A549 (cell line): ENCODE measurements at regions not wholly inside any gene's neighbourhood (a gene's known extent, or its start where the extent isn't known, plus 50 kb on each side); places are given as distances from the start of the nearest gene placed in this dataset.

ENCODE experiments used
- CTCF ChIP-seq: fragments of >200 bp; sonication (Bioruptor Twin); formaldehyde crosslinking; IDR thresholded peaks from 3 replicates; pipeline ENCODE4 v1.5.1; 2016
- EP300 ChIP-seq, 2 experiments: fragments of >200 bp; sonication (Bioruptor Twin); formaldehyde crosslinking; IDR thresholded peaks; 2 replicates in 1 of 2; 3 replicates in 1 of 2; pipeline ENCODE4 v1.6.1; 2016 to 2017
- HOXA7 ChIP-seq: fragments of 250-450 bp; sonication (Bioruptor Pico); IDR thresholded peaks from 2 replicates; pipeline ENCODE4 v1.5.0; 2020; ENCODE audit warnings: mild to moderate bottlenecking, moderate library complexity
- NPAS2 ChIP-seq: fragments of 250-450 bp; sonication (Bioruptor Pico); IDR thresholded peaks from 2 replicates; pipeline ENCODE4 v1.8.0; 2022; ENCODE audit warnings: mild to moderate bottlenecking, moderate library complexity, borderline replicate concordance
- POLR2A ChIP-seq: IDR thresholded peaks from 2 replicates; pipeline ENCODE4 v1.6.1; 2012; ENCODE audit warnings: mild to moderate bottlenecking, low read length
- TF ChIP-seq, protein P1 (sequence below): fragments of 450-650 bp; IDR thresholded peaks from 2 replicates; pipeline ENCODE4 v1.6.1; 2014; ENCODE audit warnings: antibody characterized with exemption
- TF ChIP-seq, protein P2 (sequence below): IDR thresholded peaks from 2 replicates; pipeline ENCODE4 v1.6.1; 2012

DNA sequence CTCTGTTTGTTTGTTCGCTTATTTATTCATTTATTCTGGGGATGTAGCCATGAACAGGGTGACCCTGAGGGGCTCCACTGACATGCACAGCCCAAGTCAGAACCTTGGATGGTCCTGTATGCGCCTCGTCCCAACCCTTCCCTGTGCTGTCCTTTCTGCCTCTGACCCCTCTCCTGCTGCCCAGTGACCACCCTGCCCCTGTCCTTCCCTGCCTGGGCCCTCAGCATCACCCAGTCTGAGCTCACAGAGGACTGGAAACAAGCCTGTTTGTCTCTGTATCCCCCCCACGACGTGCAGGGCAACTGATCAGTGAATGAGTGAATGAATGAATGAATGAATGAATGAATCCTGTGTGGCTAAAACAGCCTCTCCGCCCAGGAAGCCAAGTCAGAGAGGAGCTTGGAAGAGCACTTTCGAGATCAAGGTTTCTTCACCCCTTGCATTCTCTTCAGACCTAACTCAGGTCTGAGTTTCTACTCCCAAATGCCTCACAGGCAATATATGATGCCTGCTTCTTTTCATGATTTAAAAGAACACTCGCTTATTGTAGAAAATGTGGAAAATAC is 157.7 kb downstream of the SMAD6 start:
- TF ChIP-seq CTCF (no peak), POLR2A (no peak), EP300 (IDR thresholded peaks at IDR 0.05) (no peak), HOXA7 (CRISPR knock-in tag) (no peak), NPAS2 (CRISPR knock-in tag) (no peak)
- TF ChIP-seq, protein P1, sequence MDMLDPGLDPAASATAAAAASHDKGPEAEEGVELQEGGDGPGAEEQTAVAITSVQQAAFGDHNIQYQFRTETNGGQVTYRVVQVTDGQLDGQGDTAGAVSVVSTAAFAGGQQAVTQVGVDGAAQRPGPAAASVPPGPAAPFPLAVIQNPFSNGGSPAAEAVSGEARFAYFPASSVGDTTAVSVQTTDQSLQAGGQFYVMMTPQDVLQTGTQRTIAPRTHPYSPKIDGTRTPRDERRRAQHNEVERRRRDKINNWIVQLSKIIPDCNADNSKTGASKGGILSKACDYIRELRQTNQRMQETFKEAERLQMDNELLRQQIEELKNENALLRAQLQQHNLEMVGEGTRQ, result no peak
- TF ChIP-seq, protein P2, sequence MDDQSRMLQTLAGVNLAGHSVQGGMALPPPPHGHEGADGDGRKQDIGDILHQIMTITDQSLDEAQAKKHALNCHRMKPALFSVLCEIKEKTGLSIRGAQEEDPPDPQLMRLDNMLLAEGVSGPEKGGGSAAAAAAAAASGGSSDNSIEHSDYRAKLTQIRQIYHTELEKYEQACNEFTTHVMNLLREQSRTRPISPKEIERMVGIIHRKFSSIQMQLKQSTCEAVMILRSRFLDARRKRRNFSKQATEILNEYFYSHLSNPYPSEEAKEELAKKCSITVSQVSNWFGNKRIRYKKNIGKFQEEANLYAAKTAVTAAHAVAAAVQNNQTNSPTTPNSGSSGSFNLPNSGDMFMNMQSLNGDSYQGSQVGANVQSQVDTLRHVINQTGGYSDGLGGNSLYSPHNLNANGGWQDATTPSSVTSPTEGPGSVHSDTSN, result no peak
